Central memory CD8-positive, alpha-beta T cell (primary cell): ENCODE measurements at regions not wholly inside any gene's neighbourhood (a gene's known extent, or its start where the extent isn't known, plus 50 kb on each side); places are given as distances from the start of the nearest gene placed in this dataset.
"Not testable (repeated sequence)": the region's sequence is repeated elsewhere in the genome, so short reads cannot be mapped to it uniquely, and the experiment has no call there.

Experiments
- ATAC-seq: fragments of 150-1000 bp; cut with Tn5 transposase; replicated peaks from 2 replicates; pipeline ENCODE4 v1.10.0; 2022; ENCODE audit warnings: mild to moderate bottlenecking, moderate FRiP score, moderate number of reproducible peaks; ENCODE audit not compliant: poor library complexity, severe bottlenecking; ENCODE audit errors: extremely low read depth
- DNase-seq, 2 donors: peaks; one replicate each; pipeline ENCODE4 v3.0.0; 2021; ENCODE audit warnings: low spot score in 2 of 2
- H3K27ac Mint-ChIP-seq: one replicate; pipeline ENCODE4 v1.8.0; 2022; ENCODE audit warnings: low read depth, mild to moderate bottlenecking, moderate library complexity, mixed read lengths
- H3K27me3 Mint-ChIP-seq: one replicate; pipeline ENCODE4 v1.8.0; 2022; ENCODE audit warnings: mixed read lengths
- H3K36me3 Mint-ChIP-seq: one replicate; pipeline ENCODE4 v1.8.0; 2022; ENCODE audit warnings: mild to moderate bottlenecking, moderate library complexity, mixed read lengths; ENCODE audit not compliant: insufficient read depth
- H3K4me1 Mint-ChIP-seq: one replicate; pipeline ENCODE4 v1.8.0; 2022; ENCODE audit warnings: mixed read lengths
- H3K4me3 Mint-ChIP-seq: one replicate; pipeline ENCODE4 v1.8.0; 2022; ENCODE audit warnings: mild to moderate bottlenecking, moderate library complexity, mixed read lengths
- H3K9me3 Mint-ChIP-seq: one replicate; pipeline ENCODE4 v1.8.0; 2022; ENCODE audit warnings: mixed read lengths

GRCh38 chr6:141056945-141057625 lies 1075.6 kb upstream of the GJE1 start:
- no peak for ATAC-seq
- Mint-ChIP-seq H3K9me3 (no peaks in the 10 kb centered on the region), H3K4me3 (no peak overlapping the region), H3K36me3 (no peaks in the 10 kb centered on the region), H3K27ac (no peak overlapping the region), H3K27me3 (no peaks in the 10 kb centered on the region), H3K4me1 (no peaks in the 10 kb centered on the region)
- DNase-seq: no peak

- H3K4me1 Mint-ChIP-seq: no peaks in the 10 kb centered on the region
- H3K27me3 Mint-ChIP-seq: no peaks in the 10 kb centered on the region
- H3K27ac Mint-ChIP-seq: no peak overlapping the region
- H3K36me3 Mint-ChIP-seq: no peaks in the 10 kb centered on the region
- ATAC-seq (no peak), DNase-seq (no peak)
- H3K9me3 Mint-ChIP-seq: no peaks in the 10 kb centered on the region
- H3K4me3 Mint-ChIP-seq: no peak overlapping the region
These were observed 1082.3 kb upstream of the GJE1 start for GRCh38 chr6:141050471-141050870.

- Mint-ChIP-seq H3K27me3 (no peaks in the 10 kb centered on the region), H3K4me1 (no peaks in the 10 kb centered on the region), H3K27ac (no peak overlapping the region), H3K9me3 (no peaks in the 10 kb centered on the region), H3K4me3 (no peak overlapping the region), H3K36me3 (no peaks in the 10 kb centered on the region)
- ATAC-seq (no peak), DNase-seq (no peak)
These were observed 1084.3 kb upstream of the GJE1 start for GRCh38 chr6:141048451-141048850.

GRCh38 chr6:141046496-141046895 lies 1086.2 kb upstream of the GJE1 start:
- not testable (repeated sequence) for H3K4me1 Mint-ChIP-seq, DNase-seq, H3K36me3 Mint-ChIP-seq, ATAC-seq, H3K4me3 Mint-ChIP-seq, H3K27ac Mint-ChIP-seq, H3K27me3 Mint-ChIP-seq, H3K9me3 Mint-ChIP-seq

GRCh38 chr6:141041596-141042087 lies 1091.1 kb upstream of the GJE1 start:
- no peaks in the 10 kb centered on the region for H3K4me1 Mint-ChIP-seq
- H3K27ac Mint-ChIP-seq: no peak overlapping the region
- DNase-seq: no peak
- H3K27me3 Mint-ChIP-seq: no peaks in the 10 kb centered on the region
- no peak overlapping the region for H3K4me3 Mint-ChIP-seq
- H3K36me3 Mint-ChIP-seq: no peaks in the 10 kb centered on the region
- no peaks in the 10 kb centered on the region for H3K9me3 Mint-ChIP-seq
- ATAC-seq: no peak

- DNase-seq: no peak
- ATAC-seq: no peak
- H3K27ac Mint-ChIP-seq: no peak overlapping the region
- no peak overlapping the region for H3K4me3 Mint-ChIP-seq
- no peaks in the 10 kb centered on the region for H3K4me1 Mint-ChIP-seq
- H3K36me3 Mint-ChIP-seq: no peaks in the 10 kb centered on the region
- no peaks in the 10 kb centered on the region for H3K9me3 Mint-ChIP-seq
- no peaks in the 10 kb centered on the region for H3K27me3 Mint-ChIP-seq
These were observed 1097.2 kb upstream of the GJE1 start for GRCh38 chr6:141035312-141036200.

GRCh38 chr6:141033101-141033500 lies 1099.6 kb upstream of the GJE1 start:
- H3K9me3 Mint-ChIP-seq: no peaks in the 10 kb centered on the region
- H3K4me1 Mint-ChIP-seq: no peaks in the 10 kb centered on the region
- H3K27ac Mint-ChIP-seq: no peak overlapping the region
- DNase-seq (no peak), ATAC-seq (no peak)
- no peaks in the 10 kb centered on the region for H3K27me3 Mint-ChIP-seq
- no peak overlapping the region for H3K4me3 Mint-ChIP-seq
- H3K36me3 Mint-ChIP-seq: peaks cover under 1% of the 10 kb centered on the region

- Mint-ChIP-seq H3K36me3 (peaks cover 2% of the 10 kb centered on the region), H3K9me3 (no peaks in the 10 kb centered on the region), H3K4me3 (no peak overlapping the region), H3K27me3 (no peaks in the 10 kb centered on the region), H3K4me1 (no peaks in the 10 kb centered on the region), H3K27ac (no peak overlapping the region)
- ATAC-seq: no peak
- DNase-seq: no peak
These were observed 1102.8 kb upstream of the GJE1 start for GRCh38 chr6:141029908-141030307.

- DNase-seq (no peak), ATAC-seq (no peak)
- Mint-ChIP-seq H3K9me3 (no peaks in the 10 kb centered on the region), H3K36me3 (peaks cover 2% of the 10 kb centered on the region), H3K27me3 (no peaks in the 10 kb centered on the region), H3K27ac (no peak overlapping the region), H3K4me3 (no peak overlapping the region), H3K4me1 (no peaks in the 10 kb centered on the region)
These were observed 1103.9 kb upstream of the GJE1 start for GRCh38 chr6:141028791-141029280.

- Mint-ChIP-seq H3K9me3 (no peaks in the 10 kb centered on the region), H3K36me3 (peaks cover 2% of the 10 kb centered on the region), H3K27ac (no peak overlapping the region), H3K27me3 (no peaks in the 10 kb centered on the region), H3K4me1 (no peaks in the 10 kb centered on the region), H3K4me3 (no peak overlapping the region)
- no peak for ATAC-seq
- no peak for DNase-seq
These were observed 1106.2 kb upstream of the GJE1 start for GRCh38 chr6:141026504-141026903.

- Mint-ChIP-seq H3K27me3 (no peaks in the 10 kb centered on the region), H3K36me3 (peaks cover 2% of the 10 kb centered on the region), H3K4me1 (no peaks in the 10 kb centered on the region), H3K4me3 (no peak overlapping the region), H3K27ac (no peak overlapping the region), H3K9me3 (no peaks in the 10 kb centered on the region)
- DNase-seq: no peak
- ATAC-seq: no peak
These were observed 1108.2 kb upstream of the GJE1 start for GRCh38 chr6:141024526-141024925.

GRCh38 chr6:141017941-141018340 lies 1114.8 kb upstream of the GJE1 start:
- Mint-ChIP-seq H3K27ac (no peak overlapping the region), H3K4me1 (no peaks in the 10 kb centered on the region), H3K27me3 (no peaks in the 10 kb centered on the region), H3K4me3 (no peak overlapping the region), H3K36me3 (no peaks in the 10 kb centered on the region), H3K9me3 (no peaks in the 10 kb centered on the region)
- no peak for DNase-seq
- no peak for ATAC-seq

GRCh38 chr6:141000917-141001316 lies 1131.8 kb upstream of the GJE1 start:
- ATAC-seq: no peak
- no peaks in the 10 kb centered on the region for H3K27me3 Mint-ChIP-seq
- no peak for DNase-seq
- H3K4me3 Mint-ChIP-seq: no peak overlapping the region
- H3K9me3 Mint-ChIP-seq: no peaks in the 10 kb centered on the region
- H3K27ac Mint-ChIP-seq: no peak overlapping the region
- H3K36me3 Mint-ChIP-seq: no peaks in the 10 kb centered on the region
- no peaks in the 10 kb centered on the region for H3K4me1 Mint-ChIP-seq
